ENCODE measurements at regions not wholly inside any gene's neighbourhood (a gene's known extent, or its start where the extent isn't known, plus 50 kb on each side); places are given as distances from the start of the nearest gene placed in this dataset.

DNA sequence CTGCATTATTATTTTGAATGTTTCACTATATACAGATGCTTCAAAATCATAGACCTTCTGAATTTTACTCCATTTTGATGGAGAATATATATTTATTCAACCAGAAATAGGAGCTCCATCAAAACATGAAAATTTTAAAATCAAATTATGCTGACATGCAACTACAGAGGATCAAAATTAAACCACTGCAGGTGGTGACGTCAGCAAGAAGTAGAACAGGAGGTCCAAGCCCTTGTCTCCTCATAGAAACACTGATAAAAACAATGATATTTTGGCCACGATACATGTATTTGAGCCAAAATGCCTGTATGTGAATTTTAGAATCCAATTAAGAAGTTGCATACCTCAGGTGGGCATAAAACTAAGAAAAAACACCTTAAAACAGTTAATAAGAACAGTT is 236.6 kb upstream of the FBXL7 start:
- ATAC-seq (no peak), DNase-seq (ENCODE audit: extremely low read depth in 1 of 4, low spot score in 3 of 4) (no peak), FAIRE-seq (no peak)
- H3K27me3 ChIP-seq (ENCODE audit: control insufficient read depth in 2 of 2, insufficient read depth in 2 of 2, low read length in 2 of 2): no peaks in the 10 kb centered on the region
- no peaks in the 10 kb centered on the region for H3K9me1 ChIP-seq (ENCODE audit: control insufficient read depth, insufficient read depth, low read length)
- no TSS peak for BruUV-seq (replicated peaks)
- no peak overlapping the region for H2AFZ ChIP-seq (ENCODE audit: low read depth, low read length)
- H3K9ac ChIP-seq (ENCODE audit: insufficient read depth in 1 of 2, low read depth in 2 of 2, low read length in 2 of 2): no peak overlapping the region
- no peak overlapping the region for H3K27ac ChIP-seq (ENCODE audit: extremely low read depth, low read depth, low read length)
- no peak overlapping the region for H3K4me2 ChIP-seq (ENCODE audit: insufficient read depth, low read length)
- CTCF ChIA-PET (ENCODE audit: low intra/inter-chr PET ratio): no interaction called here
- H3K36me3 ChIP-seq (ENCODE audit: control insufficient read depth, insufficient read depth, low read length): no peaks in the 10 kb centered on the region
- POLR2A ChIA-PET: no interaction called here
- in situ Hi-C loops (cut with MboI): no loop called here
- WGBS (ENCODE audit: insufficient coverage, low coverage, missing lambda C conversion rate): 0% methylated on average over 2 of the region's 2 CpGs
- no peaks in the 10 kb centered on the region for H3K4me1 ChIP-seq (replicated peaks in 1 of 2; ENCODE audit: control insufficient read depth in 2 of 2, insufficient read depth in 2 of 2, low read length in 2 of 2)
- no peaks in the 10 kb centered on the region for H4K20me1 ChIP-seq (replicated peaks; ENCODE audit: control insufficient read depth, insufficient read depth, low read length)
- no peak overlapping the region for H3K4me3 ChIP-seq
- no peaks in the 10 kb centered on the region; the same call in 1 of the 2 replicates for H3K9me3 ChIP-seq (replicated peaks; ENCODE audit: control insufficient read depth, insufficient read depth, low read depth, low read length)
- intact Hi-C loops (cut with micrococcal nuclease): no loop called here
- no peaks in the 10 kb centered on the region for H3K79me2 ChIP-seq (ENCODE audit: control insufficient read depth, insufficient read depth, low read length)
- TF ChIP-seq, protein P1, sequence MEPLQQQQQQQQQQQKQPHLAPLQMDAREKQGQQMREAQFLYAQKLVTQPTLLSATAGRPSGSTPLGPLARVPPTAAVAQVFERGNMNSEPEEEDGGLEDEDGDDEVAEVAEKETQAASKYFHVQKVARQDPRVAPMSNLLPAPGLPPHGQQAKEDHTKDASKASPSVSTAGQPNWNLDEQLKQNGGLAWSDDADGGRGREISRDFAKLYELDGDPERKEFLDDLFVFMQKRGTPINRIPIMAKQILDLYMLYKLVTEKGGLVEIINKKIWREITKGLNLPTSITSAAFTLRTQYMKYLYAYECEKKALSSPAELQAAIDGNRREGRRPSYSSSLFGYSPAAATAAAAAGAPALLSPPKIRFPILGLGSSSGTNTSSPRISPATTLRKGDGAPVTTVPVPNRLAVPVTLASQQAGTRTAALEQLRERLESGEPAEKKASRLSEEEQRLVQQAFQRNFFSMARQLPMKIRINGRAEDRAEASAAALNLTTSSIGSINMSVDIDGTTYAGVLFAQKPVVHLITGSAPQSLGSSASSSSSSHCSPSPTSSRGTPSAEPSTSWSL (CRISPR knock-in tag; IDR thresholded peaks at IDR 0.05; ENCODE audit: borderline replicate concordance): no peak
- TF ChIP-seq, protein P2, sequence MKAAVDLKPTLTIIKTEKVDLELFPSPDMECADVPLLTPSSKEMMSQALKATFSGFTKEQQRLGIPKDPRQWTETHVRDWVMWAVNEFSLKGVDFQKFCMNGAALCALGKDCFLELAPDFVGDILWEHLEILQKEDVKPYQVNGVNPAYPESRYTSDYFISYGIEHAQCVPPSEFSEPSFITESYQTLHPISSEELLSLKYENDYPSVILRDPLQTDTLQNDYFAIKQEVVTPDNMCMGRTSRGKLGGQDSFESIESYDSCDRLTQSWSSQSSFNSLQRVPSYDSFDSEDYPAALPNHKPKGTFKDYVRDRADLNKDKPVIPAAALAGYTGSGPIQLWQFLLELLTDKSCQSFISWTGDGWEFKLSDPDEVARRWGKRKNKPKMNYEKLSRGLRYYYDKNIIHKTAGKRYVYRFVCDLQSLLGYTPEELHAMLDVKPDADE (conservative IDR thresholded peaks at IDR 0.05; ENCODE audit: control insufficient read depth, low read depth, low read length): no peak
- TF ChIP-seq POLR2B (IDR thresholded peaks at IDR 0.05; ENCODE audit: low read depth, partially characterized antibody) (no peak), KDM5B (IDR thresholded peaks at IDR 0.05; ENCODE audit: insufficient replicate concordance, low read depth, low read length) (no peak), ZNF511 (CRISPR knock-in tag; IDR thresholded peaks at IDR 0.05) (no peak), ZNF354B (CRISPR knock-in tag; IDR thresholded peaks at IDR 0.05) (no peak), CTBP1 (IDR thresholded peaks at IDR 0.05; ENCODE audit: borderline replicate concordance) (no peak), HSF4 (CRISPR knock-in tag; IDR thresholded peaks at IDR 0.05; ENCODE audit: borderline replicate concordance) (no peak), ZBTB43 (CRISPR knock-in tag; IDR thresholded peaks at IDR 0.05) (no peak), ZNF41 (CRISPR knock-in tag; conservative IDR thresholded peaks at IDR 0.05) (no peak), KLF13 (tag; IDR thresholded peaks at IDR 0.05; ENCODE audit: borderline replicate concordance, low read depth) (no peak)
- TF ChIP-seq, protein P3, sequence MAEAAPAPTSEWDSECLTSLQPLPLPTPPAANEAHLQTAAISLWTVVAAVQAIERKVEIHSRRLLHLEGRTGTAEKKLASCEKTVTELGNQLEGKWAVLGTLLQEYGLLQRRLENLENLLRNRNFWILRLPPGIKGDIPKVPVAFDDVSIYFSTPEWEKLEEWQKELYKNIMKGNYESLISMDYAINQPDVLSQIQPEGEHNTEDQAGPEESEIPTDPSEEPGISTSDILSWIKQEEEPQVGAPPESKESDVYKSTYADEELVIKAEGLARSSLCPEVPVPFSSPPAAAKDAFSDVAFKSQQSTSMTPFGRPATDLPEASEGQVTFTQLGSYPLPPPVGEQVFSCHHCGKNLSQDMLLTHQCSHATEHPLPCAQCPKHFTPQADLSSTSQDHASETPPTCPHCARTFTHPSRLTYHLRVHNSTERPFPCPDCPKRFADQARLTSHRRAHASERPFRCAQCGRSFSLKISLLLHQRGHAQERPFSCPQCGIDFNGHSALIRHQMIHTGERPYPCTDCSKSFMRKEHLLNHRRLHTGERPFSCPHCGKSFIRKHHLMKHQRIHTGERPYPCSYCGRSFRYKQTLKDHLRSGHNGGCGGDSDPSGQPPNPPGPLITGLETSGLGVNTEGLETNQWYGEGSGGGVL (CRISPR knock-in tag; IDR thresholded peaks at IDR 0.05): no peak

Measured in K562 (cell line).